Breast epithelium (tissue), 3 donors: ENCODE measurements at regions not wholly inside any gene's neighbourhood (a gene's known extent, or its start where the extent isn't known, plus 50 kb on each side); places are given as distances from the start of the nearest gene placed in this dataset.

Source experiments
- POLR2A ChIP-seq: fragments of 450-650 bp; IDR thresholded peaks from one replicate; pipeline ENCODE4 v1.6.1; 2016; ENCODE audit warnings: antibody characterized with exemption, mild to moderate bottlenecking, moderate library complexity
- POLR2AphosphoS5 ChIP-seq, 3 donors: sonication (generic); formaldehyde crosslinking; IDR thresholded peaks; one replicate each; pipeline ENCODE4 v1.6.1; 2017; ENCODE audit warnings: antibody characterized with exemption in 3 of 3
- TF ChIP-seq, protein P1 (sequence below), 3 donors: fragments of 450-650 bp; IDR thresholded peaks; one replicate each; pipeline ENCODE4 v1.5.1; 2016 to 2017; ENCODE audit warnings: antibody characterized with exemption in 3 of 3, mild to moderate bottlenecking in 3 of 3, moderate library complexity in 3 of 3

DNA sequence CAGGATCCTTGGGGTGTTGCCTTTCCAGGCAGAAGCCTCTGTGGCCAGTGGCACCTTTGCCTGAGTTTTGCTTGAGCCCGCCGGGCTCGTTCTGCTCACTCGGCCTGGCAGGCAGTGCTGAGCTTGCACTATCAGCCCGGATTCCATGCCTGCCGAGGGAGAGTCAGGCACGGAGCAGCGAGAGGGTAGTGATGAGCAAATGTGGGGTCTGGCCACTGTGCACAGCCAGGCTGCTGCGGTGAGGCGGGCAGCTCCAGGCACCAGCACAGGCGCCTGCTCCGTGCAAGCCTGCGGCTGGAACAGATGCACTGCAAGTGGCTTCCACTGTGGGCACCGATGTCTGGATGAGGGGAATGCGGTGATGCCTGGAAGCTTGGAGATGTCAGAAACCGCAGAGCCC lies 619.2 kb downstream of the RAPGEF2 start:
- TF ChIP-seq, protein P1, sequence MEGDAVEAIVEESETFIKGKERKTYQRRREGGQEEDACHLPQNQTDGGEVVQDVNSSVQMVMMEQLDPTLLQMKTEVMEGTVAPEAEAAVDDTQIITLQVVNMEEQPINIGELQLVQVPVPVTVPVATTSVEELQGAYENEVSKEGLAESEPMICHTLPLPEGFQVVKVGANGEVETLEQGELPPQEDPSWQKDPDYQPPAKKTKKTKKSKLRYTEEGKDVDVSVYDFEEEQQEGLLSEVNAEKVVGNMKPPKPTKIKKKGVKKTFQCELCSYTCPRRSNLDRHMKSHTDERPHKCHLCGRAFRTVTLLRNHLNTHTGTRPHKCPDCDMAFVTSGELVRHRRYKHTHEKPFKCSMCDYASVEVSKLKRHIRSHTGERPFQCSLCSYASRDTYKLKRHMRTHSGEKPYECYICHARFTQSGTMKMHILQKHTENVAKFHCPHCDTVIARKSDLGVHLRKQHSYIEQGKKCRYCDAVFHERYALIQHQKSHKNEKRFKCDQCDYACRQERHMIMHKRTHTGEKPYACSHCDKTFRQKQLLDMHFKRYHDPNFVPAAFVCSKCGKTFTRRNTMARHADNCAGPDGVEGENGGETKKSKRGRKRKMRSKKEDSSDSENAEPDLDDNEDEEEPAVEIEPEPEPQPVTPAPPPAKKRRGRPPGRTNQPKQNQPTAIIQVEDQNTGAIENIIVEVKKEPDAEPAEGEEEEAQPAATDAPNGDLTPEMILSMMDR (IDR thresholded peaks at IDR 0.05) = no peak
- TF ChIP-seq POLR2AphosphoS5 (IDR thresholded peaks at IDR 0.05) (no peak), POLR2A (no peak)
